ENCODE measurements at regions not wholly inside any gene's neighbourhood (a gene's known extent, or its start where the extent isn't known, plus 50 kb on each side); places are given as distances from the start of the nearest gene placed in this dataset.
A peak's percentile ranks its signal among the peaks of the same experiment; 100 is the strongest.
"Not testable (repeated sequence)": the region's sequence is repeated elsewhere in the genome, so short reads cannot be mapped to it uniquely, and the experiment has no call there.

- no peak overlapping the region for H3K4me3 ChIP-seq (ENCODE audit: low read length)
- DNase-seq (ENCODE audit: low read depth) = no peak
- TF ChIP-seq CTCF (conservative IDR thresholded peaks at IDR 0.05; ENCODE audit: low read length) = no peak
Measured at GRCh38 chr4:103842637-103843239, 123.0 kb upstream of the TACR3 start.

DNA sequence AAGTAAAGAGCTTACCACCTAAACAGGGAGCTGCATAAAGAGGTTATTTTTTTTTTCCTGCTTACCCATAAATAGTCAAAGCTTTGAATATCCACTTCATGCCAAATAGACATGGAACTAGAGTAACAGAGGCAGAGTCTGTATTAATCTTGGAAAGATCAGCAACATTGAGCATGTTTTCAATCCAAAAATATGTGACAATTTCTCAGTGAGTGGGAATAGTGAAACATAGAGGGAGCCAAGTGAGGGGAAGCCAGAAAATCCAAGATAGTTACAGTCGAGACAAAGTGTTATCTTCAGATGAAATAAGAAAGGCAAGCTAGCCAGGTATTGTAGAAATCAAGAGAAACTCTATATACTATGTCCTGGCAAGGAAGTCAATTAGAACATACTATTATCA is 122.3 kb upstream of the TACR3 start:
- DNase-seq (ENCODE audit: low read depth) = no peak
- H3K4me3 ChIP-seq (ENCODE audit: low read length) = no peak overlapping the region
- TF ChIP-seq CTCF (conservative IDR thresholded peaks at IDR 0.05; ENCODE audit: low read length) = no peak

- not testable (repeated sequence) for DNase-seq (ENCODE audit: low read depth); H3K4me3 ChIP-seq (ENCODE audit: low read length)
Measured at GRCh38 chr4:103810308-103810707, 90.5 kb upstream of the TACR3 start.

- no peak for DNase-seq (ENCODE audit: low read depth)
- no peak overlapping the region for H3K4me3 ChIP-seq (ENCODE audit: low read length)
- no peak for TF ChIP-seq CTCF (conservative IDR thresholded peaks at IDR 0.05; ENCODE audit: low read length)
Measured at GRCh38 chr4:103802766-103803165, 83.0 kb upstream of the TACR3 start.

DNA sequence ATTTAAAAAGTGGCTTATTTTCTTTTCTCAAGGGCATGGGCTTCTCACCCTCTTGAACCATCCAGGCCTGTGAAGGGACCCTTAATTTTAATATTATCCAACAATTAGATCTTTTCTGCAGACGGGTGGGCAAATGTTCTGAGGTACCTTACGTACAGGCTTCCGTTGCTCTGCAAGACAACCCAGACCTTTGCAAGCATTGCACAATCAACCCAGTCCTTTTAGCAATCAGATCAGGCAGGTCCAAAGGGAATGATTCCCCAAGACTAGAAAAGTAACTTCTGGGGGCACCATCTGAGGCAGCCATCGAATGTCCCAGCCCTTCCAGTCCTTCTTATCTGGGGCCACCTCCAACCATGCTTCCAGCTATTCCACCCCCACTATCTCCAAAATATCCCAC is 67.3 kb upstream of the TACR3 start:
- H3K4me3 ChIP-seq (ENCODE audit: low read length) = no peak overlapping the region
- DNase-seq (ENCODE audit: low read depth) = no peak
- TF ChIP-seq CTCF (conservative IDR thresholded peaks at IDR 0.05; ENCODE audit: low read length) = no peak

- no peak overlapping the region for H3K4me3 ChIP-seq (ENCODE audit: low read length)
- DNase-seq (ENCODE audit: low read depth) = no peak
- no peak for TF ChIP-seq CTCF (conservative IDR thresholded peaks at IDR 0.05; ENCODE audit: low read length)
Measured at GRCh38 chr4:103786593-103786992, 66.8 kb upstream of the TACR3 start.

- peak; percentile 53 for TF ChIP-seq CTCF (conservative IDR thresholded peaks at IDR 0.05; ENCODE audit: low read length)
- H3K4me3 ChIP-seq (ENCODE audit: low read length) = no peak overlapping the region
- DNase-seq (ENCODE audit: low read depth) = peak; percentile 37
Measured at GRCh38 chr4:103786014-103786413, 66.2 kb upstream of the TACR3 start.

DNA sequence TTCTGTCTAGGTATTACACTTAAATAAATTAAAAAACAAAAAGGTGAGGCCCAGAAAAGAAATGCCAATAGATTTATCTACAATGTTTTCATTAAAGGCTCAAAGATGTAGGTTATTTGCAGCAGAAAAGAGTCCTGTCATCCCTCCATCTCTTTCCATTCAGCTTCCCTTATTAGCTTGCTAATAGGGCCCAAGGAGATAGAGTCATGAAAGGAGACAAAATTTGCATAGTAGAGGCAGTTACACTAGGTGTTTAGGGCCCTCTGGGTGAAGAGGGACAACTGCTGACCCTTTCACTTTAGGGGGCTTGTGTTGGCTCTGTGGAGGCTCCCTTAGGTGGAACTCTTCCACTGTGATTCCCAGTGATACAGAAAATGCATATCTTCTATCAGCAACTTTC is 58.4 kb upstream of the TACR3 start:
- TF ChIP-seq CTCF (conservative IDR thresholded peaks at IDR 0.05; ENCODE audit: low read length) = no peak
- H3K4me3 ChIP-seq (ENCODE audit: low read length) = no peak overlapping the region
- no peak for DNase-seq (ENCODE audit: low read depth)
